NCI-H82 (cell line): ENCODE measurements at regions not wholly inside any gene's neighbourhood (a gene's known extent, or its start where the extent isn't known, plus 50 kb on each side); places are given as distances from the start of the nearest gene placed in this dataset.

Source experiments
- DNase-seq: peaks from one replicate; lab custom pipeline; 2025; lab: John Stamatoyannopoulos, UW

GRCh38 chr6:159342146-159342545 is 172.9 kb downstream of the FNDC1 start:
- DNase-seq: no peak

- no peak for DNase-seq
These were observed 164.9 kb downstream of the FNDC1 start for GRCh38 chr6:159334068-159334467.

GRCh38 chr6:159331451-159331850 is 162.3 kb downstream of the FNDC1 start:
- no peak for DNase-seq

- DNase-seq: no peak
These were observed 159.9 kb downstream of the FNDC1 start for GRCh38 chr6:159329081-159329480.

GRCh38 chr6:159328052-159328451 is 158.9 kb downstream of the FNDC1 start:
- DNase-seq: no peak

- no peak for DNase-seq
These were observed 156.3 kb downstream of the FNDC1 start for GRCh38 chr6:159325476-159325875.

GRCh38 chr6:159324596-159324995 is 155.4 kb downstream of the FNDC1 start:
- DNase-seq: no peak
